HL-60 (cell line): ENCODE measurements at regions not wholly inside any gene's neighbourhood (a gene's known extent, or its start where the extent isn't known, plus 50 kb on each side); places are given as distances from the start of the nearest gene placed in this dataset.

ENCODE experiments used
- DNase-seq, 2 experiments: peaks; one replicate each; pipeline ENCODE4 v3.0.0-alpha.2; 2010 to 2020; ENCODE audit warnings: low read depth in 1 of 2, low spot score in 1 of 2
- H3K27ac ChIP-seq: fragments of 250-450 bp; sonication (Bioruptor Pico); replicated peaks from 2 replicates; pipeline ENCODE4 v1.5.1; 2020; ENCODE audit warnings: mild to moderate bottlenecking, moderate library complexity
- H3K27me3 ChIP-seq: fragments of 250-450 bp; sonication (Bioruptor Pico); 2 replicates; pipeline ENCODE4 v1.5.1; 2021; ENCODE audit warnings: mild to moderate bottlenecking, moderate library complexity; ENCODE audit not compliant: insufficient read depth, poor library complexity, severe bottlenecking
- H3K4me3 ChIP-seq: replicated peaks from 2 replicates; pipeline ENCODE4 v1.5.1; 2011; ENCODE audit warnings: mild to moderate bottlenecking, control low read depth, low read length; ENCODE audit not compliant: insufficient read depth
- GABPA ChIP-seq: IDR thresholded peaks from 2 replicates; pipeline ENCODE4 v1.6.1; 2012; ENCODE audit warnings: low read depth
- POLR2AphosphoS5 ChIP-seq: IDR thresholded peaks from 2 replicates; pipeline ENCODE4 v1.6.1; 2012; ENCODE audit warnings: low read depth
- SPI1 ChIP-seq: IDR thresholded peaks from 2 replicates; pipeline ENCODE4 v1.6.1; 2012; ENCODE audit warnings: low read depth, mild to moderate bottlenecking, borderline replicate concordance
- TF ChIP-seq, protein P1 (sequence below): IDR thresholded peaks from one replicate; pipeline ENCODE4 v1.5.1; 2011; ENCODE audit warnings: low read length, control low read depth, inconsistent platforms; ENCODE audit not compliant: insufficient read depth
- TF ChIP-seq, protein P2 (sequence below): IDR thresholded peaks from 2 replicates; pipeline ENCODE4 v1.6.1; 2012; ENCODE audit warnings: low read depth; ENCODE audit not compliant: insufficient replicate concordance

DNA sequence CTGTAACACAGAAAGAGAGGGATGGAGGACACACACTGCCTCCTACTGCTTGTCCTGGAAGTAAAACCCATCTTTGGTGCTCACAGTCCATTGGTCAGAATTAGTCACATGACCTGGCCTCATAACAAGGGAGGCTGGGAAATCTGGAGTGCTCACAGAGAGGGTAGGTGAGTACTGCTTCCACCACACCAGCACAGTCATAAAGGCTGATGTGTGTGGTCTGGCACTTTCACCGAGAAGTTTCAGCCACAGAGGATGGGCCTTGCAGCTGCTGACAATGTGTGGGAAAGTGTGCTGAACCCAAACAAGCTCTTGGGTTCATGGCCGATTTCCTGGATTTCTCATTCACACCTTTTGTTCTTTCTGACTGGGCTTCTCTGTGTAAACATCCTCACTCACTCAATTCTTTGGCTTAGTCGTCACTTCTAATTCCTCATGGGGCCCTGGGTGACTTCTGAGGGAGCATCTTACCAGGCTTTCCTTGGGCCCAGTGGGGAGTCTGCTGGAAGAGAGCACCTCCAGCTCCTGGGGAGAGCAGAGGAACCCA, 100.7 kb downstream of the ASB7 start:
- H3K27ac ChIP-seq = no peak overlapping the region
- peak in 1 of 2 experiments; percentile 4 for DNase-seq

DNA sequence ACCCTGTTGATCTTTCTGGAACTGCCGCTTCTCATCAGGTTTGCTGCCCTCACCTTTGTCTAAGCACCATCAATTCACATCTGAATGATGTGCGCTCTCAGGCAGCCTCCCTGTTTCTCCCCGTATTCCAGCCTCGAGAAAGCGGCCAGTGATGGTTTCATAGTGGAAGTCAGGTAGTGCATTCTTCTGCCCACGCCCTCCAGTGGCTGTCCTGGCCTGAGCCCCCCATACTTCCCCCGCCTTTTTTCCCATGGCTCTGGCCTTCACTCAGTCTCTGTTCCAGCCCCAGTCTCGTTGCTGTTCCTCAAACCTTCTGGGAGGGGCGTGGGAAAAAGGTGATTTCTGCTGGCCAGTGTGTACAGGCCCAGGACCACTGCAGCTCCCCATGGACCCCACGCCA, 101.3 kb downstream of the ASB7 start:
- Histone ChIP-seq H3K4me3 (no peak overlapping the region), H3K27ac (no peak overlapping the region), H3K27me3 (no peaks in the 10 kb centered on the region)
- no peak for DNase-seq
- no peak for TF ChIP-seq GABPA
- TF ChIP-seq, protein P1, sequence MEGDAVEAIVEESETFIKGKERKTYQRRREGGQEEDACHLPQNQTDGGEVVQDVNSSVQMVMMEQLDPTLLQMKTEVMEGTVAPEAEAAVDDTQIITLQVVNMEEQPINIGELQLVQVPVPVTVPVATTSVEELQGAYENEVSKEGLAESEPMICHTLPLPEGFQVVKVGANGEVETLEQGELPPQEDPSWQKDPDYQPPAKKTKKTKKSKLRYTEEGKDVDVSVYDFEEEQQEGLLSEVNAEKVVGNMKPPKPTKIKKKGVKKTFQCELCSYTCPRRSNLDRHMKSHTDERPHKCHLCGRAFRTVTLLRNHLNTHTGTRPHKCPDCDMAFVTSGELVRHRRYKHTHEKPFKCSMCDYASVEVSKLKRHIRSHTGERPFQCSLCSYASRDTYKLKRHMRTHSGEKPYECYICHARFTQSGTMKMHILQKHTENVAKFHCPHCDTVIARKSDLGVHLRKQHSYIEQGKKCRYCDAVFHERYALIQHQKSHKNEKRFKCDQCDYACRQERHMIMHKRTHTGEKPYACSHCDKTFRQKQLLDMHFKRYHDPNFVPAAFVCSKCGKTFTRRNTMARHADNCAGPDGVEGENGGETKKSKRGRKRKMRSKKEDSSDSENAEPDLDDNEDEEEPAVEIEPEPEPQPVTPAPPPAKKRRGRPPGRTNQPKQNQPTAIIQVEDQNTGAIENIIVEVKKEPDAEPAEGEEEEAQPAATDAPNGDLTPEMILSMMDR = no peak
- no peak for TF ChIP-seq POLR2AphosphoS5
- no peak for TF ChIP-seq SPI1
- TF ChIP-seq, protein P2, sequence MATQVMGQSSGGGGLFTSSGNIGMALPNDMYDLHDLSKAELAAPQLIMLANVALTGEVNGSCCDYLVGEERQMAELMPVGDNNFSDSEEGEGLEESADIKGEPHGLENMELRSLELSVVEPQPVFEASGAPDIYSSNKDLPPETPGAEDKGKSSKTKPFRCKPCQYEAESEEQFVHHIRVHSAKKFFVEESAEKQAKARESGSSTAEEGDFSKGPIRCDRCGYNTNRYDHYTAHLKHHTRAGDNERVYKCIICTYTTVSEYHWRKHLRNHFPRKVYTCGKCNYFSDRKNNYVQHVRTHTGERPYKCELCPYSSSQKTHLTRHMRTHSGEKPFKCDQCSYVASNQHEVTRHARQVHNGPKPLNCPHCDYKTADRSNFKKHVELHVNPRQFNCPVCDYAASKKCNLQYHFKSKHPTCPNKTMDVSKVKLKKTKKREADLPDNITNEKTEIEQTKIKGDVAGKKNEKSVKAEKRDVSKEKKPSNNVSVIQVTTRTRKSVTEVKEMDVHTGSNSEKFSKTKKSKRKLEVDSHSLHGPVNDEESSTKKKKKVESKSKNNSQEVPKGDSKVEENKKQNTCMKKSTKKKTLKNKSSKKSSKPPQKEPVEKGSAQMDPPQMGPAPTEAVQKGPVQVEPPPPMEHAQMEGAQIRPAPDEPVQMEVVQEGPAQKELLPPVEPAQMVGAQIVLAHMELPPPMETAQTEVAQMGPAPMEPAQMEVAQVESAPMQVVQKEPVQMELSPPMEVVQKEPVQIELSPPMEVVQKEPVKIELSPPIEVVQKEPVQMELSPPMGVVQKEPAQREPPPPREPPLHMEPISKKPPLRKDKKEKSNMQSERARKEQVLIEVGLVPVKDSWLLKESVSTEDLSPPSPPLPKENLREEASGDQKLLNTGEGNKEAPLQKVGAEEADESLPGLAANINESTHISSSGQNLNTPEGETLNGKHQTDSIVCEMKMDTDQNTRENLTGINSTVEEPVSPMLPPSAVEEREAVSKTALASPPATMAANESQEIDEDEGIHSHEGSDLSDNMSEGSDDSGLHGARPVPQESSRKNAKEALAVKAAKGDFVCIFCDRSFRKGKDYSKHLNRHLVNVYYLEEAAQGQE = no peak

More for the DNA sequence above, 100.7 kb downstream of the ASB7 start:
- Histone ChIP-seq H3K27me3 (no peaks in the 10 kb centered on the region), H3K4me3 (no peak overlapping the region)
- TF ChIP-seq GABPA (no peak), POLR2AphosphoS5 (no peak), SPI1 (no peak)
- TF ChIP-seq, protein P2 = no peak
- TF ChIP-seq, protein P1 = no peak

DNA sequence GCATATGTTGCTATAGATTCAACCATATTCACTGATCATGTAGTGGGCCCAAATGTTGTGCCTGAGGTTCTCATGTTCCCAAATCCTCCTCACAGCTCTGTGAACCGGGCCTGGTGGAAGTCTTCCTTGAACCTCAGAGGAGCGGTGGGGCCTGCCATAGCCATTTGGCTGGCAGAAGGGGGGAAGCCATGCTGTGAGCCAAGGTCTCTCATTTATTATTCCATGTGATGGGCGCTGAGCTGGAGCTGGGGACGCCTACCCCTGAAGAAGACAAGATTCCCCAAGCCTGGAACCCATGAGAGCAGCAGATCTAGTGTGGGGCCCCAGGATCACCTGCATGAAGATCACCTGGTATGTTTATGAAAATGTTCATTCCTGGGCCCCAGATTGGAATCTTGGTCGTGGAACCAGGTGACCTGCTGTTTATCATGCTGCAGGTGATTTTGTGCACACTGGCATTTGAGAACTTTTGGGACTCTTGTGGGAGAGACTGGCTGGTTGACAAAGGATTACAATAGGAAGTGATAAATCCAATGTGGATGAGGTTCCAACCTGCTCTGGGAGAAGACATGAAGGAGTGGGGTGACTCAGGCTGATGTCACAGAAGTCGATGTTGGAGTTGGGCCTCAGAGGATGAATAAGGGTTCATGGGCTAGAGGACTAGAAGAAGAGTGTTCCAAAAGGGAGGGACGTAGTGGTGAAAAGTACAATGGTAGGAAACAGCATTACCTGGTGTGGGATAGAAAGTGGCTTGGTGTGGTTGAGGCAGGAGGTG, 102.1 kb downstream of the ASB7 start:
- TF ChIP-seq SPI1 (no peak), POLR2AphosphoS5 (no peak), GABPA (no peak)
- TF ChIP-seq, protein P1 = no peak
- TF ChIP-seq, protein P2 = no peak
- H3K27ac ChIP-seq = no peak overlapping the region
- DNase-seq = no peak

More for the DNA sequence above, 102.1 kb downstream of the ASB7 start:
- H3K4me3 ChIP-seq = no peak overlapping the region
- no peaks in the 10 kb centered on the region for H3K27me3 ChIP-seq
